Sigmoid colon (tissue), 4 donors: ENCODE measurements at regions not wholly inside any gene's neighbourhood (a gene's known extent, or its start where the extent isn't known, plus 50 kb on each side); places are given as distances from the start of the nearest gene placed in this dataset.

Experiments used
- CTCF ChIP-seq, 4 experiments: fragments of 450-650 bp in 3 of 4; fragments of 200-600 bp in 1 of 4; IDR thresholded peaks; one replicate each; pipeline ENCODE4 v1.5.1; 2016 to 2019; ENCODE audit warnings: antibody characterized with exemption in 4 of 4, mild to moderate bottlenecking in 3 of 4, moderate library complexity in 2 of 4
- POLR2A ChIP-seq, 2 donors: fragments of 450-650 bp; IDR thresholded peaks; one replicate each; pipeline ENCODE4 v1.6.1; 2016; ENCODE audit warnings: antibody characterized with exemption in 2 of 2, mild to moderate bottlenecking in 2 of 2, moderate library complexity in 2 of 2
- POLR2AphosphoS5 ChIP-seq, 4 donors: sonication (generic); formaldehyde crosslinking; IDR thresholded peaks; one replicate each; pipeline ENCODE4 v1.6.1; 2017; ENCODE audit warnings: antibody characterized with exemption in 4 of 4

GRCh38 chr3:25114532-25114931, 313.5 kb upstream of the RARB start:
- TF ChIP-seq POLR2AphosphoS5 (IDR thresholded peaks at IDR 0.05): no peak
- TF ChIP-seq CTCF (IDR thresholded peaks at IDR 0.05): no peak
- no peak for TF ChIP-seq POLR2A (IDR thresholded peaks at IDR 0.05)
